ENCODE measurements at regions not wholly inside any gene's neighbourhood (a gene's known extent, or its start where the extent isn't known, plus 50 kb on each side); places are given as distances from the start of the nearest gene placed in this dataset.

GRCh38 chr1:71196685-71197084 lies 115.8 kb upstream of the ZRANB2 start:
- TF ChIP-seq CTCF (IDR thresholded peaks at IDR 0.05; ENCODE audit: borderline replicate concordance, insufficient read depth, low read depth, low read length), result no peak
- no peak overlapping the region for H3K4me3 ChIP-seq (ENCODE audit: low read depth, low read length)

- TF ChIP-seq CTCF (IDR thresholded peaks at IDR 0.05; ENCODE audit: borderline replicate concordance, insufficient read depth, low read depth, low read length), result no peak
- H3K4me3 ChIP-seq (ENCODE audit: low read depth, low read length), result no peak overlapping the region
These were observed 112.3 kb upstream of the ZRANB2 start for GRCh38 chr1:71193153-71193552.

GRCh38 chr1:71191520-71191919 lies 110.7 kb upstream of the ZRANB2 start:
- TF ChIP-seq CTCF (IDR thresholded peaks at IDR 0.05; ENCODE audit: borderline replicate concordance, insufficient read depth, low read depth, low read length), result no peak
- H3K4me3 ChIP-seq (ENCODE audit: low read depth, low read length), result no peak overlapping the region

GRCh38 chr1:71190843-71191242 lies 110.0 kb upstream of the ZRANB2 start:
- H3K4me3 ChIP-seq (ENCODE audit: low read depth, low read length), result no peak overlapping the region
- no peak for TF ChIP-seq CTCF (IDR thresholded peaks at IDR 0.05; ENCODE audit: borderline replicate concordance, insufficient read depth, low read depth, low read length)

- no peak for TF ChIP-seq CTCF (IDR thresholded peaks at IDR 0.05; ENCODE audit: borderline replicate concordance, insufficient read depth, low read depth, low read length)
These were observed 103.6 kb upstream of the ZRANB2 start for GRCh38 chr1:71184410-71184809.

GRCh38 chr1:71179997-71180396 lies 99.2 kb upstream of the ZRANB2 start:
- no peak overlapping the region for H3K4me3 ChIP-seq (ENCODE audit: low read depth, low read length)
- no peak for TF ChIP-seq CTCF (IDR thresholded peaks at IDR 0.05; ENCODE audit: borderline replicate concordance, insufficient read depth, low read depth, low read length)

More at GRCh38 chr1:71184410-71184809, 103.6 kb upstream of the ZRANB2 start:
- no peak overlapping the region for H3K4me3 ChIP-seq (ENCODE audit: low read depth, low read length)

- no peak for TF ChIP-seq CTCF (IDR thresholded peaks at IDR 0.05; ENCODE audit: borderline replicate concordance, insufficient read depth, low read depth, low read length)
- no peak overlapping the region for H3K4me3 ChIP-seq (ENCODE audit: low read depth, low read length)
These were observed 90.1 kb upstream of the ZRANB2 start for GRCh38 chr1:71170925-71171324.

Measured in GM12875 (cell line).